Activated CD4-positive, alpha-beta T cell treated with anti-CD3 and anti-CD28 coated beads for 36 hours (primary cell): ENCODE measurements at regions not wholly inside any gene's neighbourhood (a gene's known extent, or its start where the extent isn't known, plus 50 kb on each side); places are given as distances from the start of the nearest gene placed in this dataset.
A peak's percentile ranks its signal among the peaks of the same experiment; 100 is the strongest.
"Not testable (repeated sequence)": the region's sequence is repeated elsewhere in the genome, so short reads cannot be mapped to it uniquely, and the experiment has no call there.

Experiments
- ATAC-seq: fragments of 200-7000 bp; cut with Tn5 transposase; one replicate; pipeline ENCODE4 v1.10.0; 2021; ENCODE audit warnings: mild to moderate bottlenecking, moderate library complexity
- CTCF ChIA-PET: fragments of 350-600 bp; sonication (Branson Sonifier 250); formaldehyde crosslinking; loops from one replicate; lab custom pipeline; 2021; ENCODE audit warnings: antibody characterized with exemption; lab: Charles Lee
- POLR2A ChIA-PET: fragments of 350-600 bp; sonication (Branson Sonifier 250); formaldehyde crosslinking; loops from one replicate; lab custom pipeline; 2021; ENCODE audit warnings: antibody characterized with exemption, inconsistent platforms; lab: Charles Lee
- DNase-seq: peaks from one replicate; pipeline ENCODE4 v3.0.0-alpha.2; 2020
- H3K27ac Mint-ChIP-seq: one replicate; pipeline ENCODE4 v1.8.0; 2021; ENCODE audit warnings: mixed read lengths
- H3K27me3 Mint-ChIP-seq: one replicate; pipeline ENCODE4 v1.8.0; 2021; ENCODE audit warnings: mixed read lengths
- H3K36me3 Mint-ChIP-seq: one replicate; pipeline ENCODE4 v1.8.0; 2021; ENCODE audit warnings: low read depth, mixed read lengths
- H3K4me1 Mint-ChIP-seq: one replicate; pipeline ENCODE4 v1.8.0; 2021; ENCODE audit warnings: mixed read lengths
- H3K4me3 Mint-ChIP-seq: one replicate; pipeline ENCODE4 v1.8.0; 2021; ENCODE audit warnings: mild to moderate bottlenecking, moderate library complexity, mixed read lengths
- H3K9me3 Mint-ChIP-seq: one replicate; pipeline ENCODE4 v1.8.0; 2021; ENCODE audit warnings: low read depth, mixed read lengths
- intact Hi-C, 2 experiments: fragments of 100-400 bp; cut with DNase I in 1 of 2; cut with micrococcal nuclease in 1 of 2; formaldehyde crosslinking; loops; one replicate each; pipeline versions ENCODE4 v1.14.2 to v1.15.1; 2022 to 2024; cut with DNase I, micrococcal nuclease

- intact Hi-C loops, result no loop called here
- POLR2A ChIA-PET, result no interaction called here
- no peaks in the 10 kb centered on the region for H3K36me3 Mint-ChIP-seq
- H3K9me3 Mint-ChIP-seq, result no peaks in the 10 kb centered on the region
- no peaks in the 10 kb centered on the region for H3K4me1 Mint-ChIP-seq
- CTCF ChIA-PET, result no interaction called here
- DNase-seq, result no peak
- no peak for ATAC-seq
- H3K27ac Mint-ChIP-seq, result no peak overlapping the region
- peaks cover 6% of the 10 kb centered on the region for H3K27me3 Mint-ChIP-seq
- H3K4me3 Mint-ChIP-seq, result no peak overlapping the region
Measured at GRCh38 chr4:183816882-183817509, 88.1 kb upstream of the STOX2 start.

GRCh38 chr4:183818591-183818990 lies 86.5 kb upstream of the STOX2 start:
- DNase-seq, POLR2A ChIA-PET, H3K9me3 Mint-ChIP-seq, H3K27ac Mint-ChIP-seq, CTCF ChIA-PET, H3K4me3 Mint-ChIP-seq, ATAC-seq, H3K27me3 Mint-ChIP-seq, H3K36me3 Mint-ChIP-seq, intact Hi-C loops, H3K4me1 Mint-ChIP-seq: not testable (repeated sequence)

GRCh38 chr4:183821076-183821853 lies 83.8 kb upstream of the STOX2 start:
- Mint-ChIP-seq H3K4me1 (no peaks in the 10 kb centered on the region), H3K9me3 (no peaks in the 10 kb centered on the region), H3K4me3 (no peak overlapping the region), H3K27ac (no peak overlapping the region), H3K36me3 (no peaks in the 10 kb centered on the region), H3K27me3 (peaks cover 2% of the 10 kb centered on the region)
- ChIA-PET CTCF (no interaction called here), POLR2A (no interaction called here)
- ATAC-seq, result no peak
- no peak for DNase-seq
- intact Hi-C loops, result no loop called here

GRCh38 chr4:183823434-183823833 lies 81.7 kb upstream of the STOX2 start:
- ChIA-PET POLR2A (no interaction called here), CTCF (interaction anchor here (0.7 to 0.9 kb wide), 2 partner anchors 26 to 274 kb away, joined by 3 read pairs; no protein-coding TSS in a partner anchor)
- Mint-ChIP-seq H3K36me3 (no peaks in the 10 kb centered on the region), H3K27me3 (peaks cover 2% of the 10 kb centered on the region), H3K4me1 (peaks cover 6% of the 10 kb centered on the region), H3K4me3 (no peak overlapping the region), H3K27ac (no peak overlapping the region), H3K9me3 (no peaks in the 10 kb centered on the region)
- no peak for ATAC-seq
- intact Hi-C loops, result no loop called here
- DNase-seq, result no peak

- intact Hi-C loops, result no loop called here
- ChIA-PET POLR2A (no interaction called here), CTCF (no interaction called here)
- Mint-ChIP-seq H3K4me1 (peaks cover 12% of the 10 kb centered on the region), H3K9me3 (no peaks in the 10 kb centered on the region), H3K36me3 (no peaks in the 10 kb centered on the region), H3K27ac (no peak overlapping the region), H3K27me3 (peaks cover 2% of the 10 kb centered on the region), H3K4me3 (no peak overlapping the region)
- no peak for DNase-seq
- no peak for ATAC-seq
Measured at GRCh38 chr4:183825346-183825745, 79.8 kb upstream of the STOX2 start.

GRCh38 chr4:183826461-183826860 lies 78.6 kb upstream of the STOX2 start:
- ChIA-PET CTCF (interaction anchor here (1.0 kb wide), 1 partner anchor 14 kb away, joined by 3 read pairs; no protein-coding TSS in a partner anchor), POLR2A (no interaction called here)
- H3K36me3 Mint-ChIP-seq, result no peaks in the 10 kb centered on the region
- peaks cover 15% of the 10 kb centered on the region for H3K4me1 Mint-ChIP-seq
- H3K4me3 Mint-ChIP-seq, result no peak overlapping the region
- intact Hi-C loops, result no loop called here
- ATAC-seq (no peak), DNase-seq (no peak)
- no peak overlapping the region for H3K27ac Mint-ChIP-seq
- H3K9me3 Mint-ChIP-seq, result no peaks in the 10 kb centered on the region
- peaks cover 2% of the 10 kb centered on the region for H3K27me3 Mint-ChIP-seq

- ATAC-seq, result peak; percentile 49
- Mint-ChIP-seq H3K27me3 (peaks cover 2% of the 10 kb centered on the region), H3K27ac (no peak overlapping the region), H3K4me1 (peaks cover 15% of the 10 kb centered on the region), H3K9me3 (no peaks in the 10 kb centered on the region), H3K4me3 (no peak overlapping the region), H3K36me3 (no peaks in the 10 kb centered on the region)
- peak; percentile 14 for DNase-seq
- ChIA-PET CTCF (no interaction called here), POLR2A (no interaction called here)
- intact Hi-C loops, result no loop called here
Measured at GRCh38 chr4:183828125-183828524, 77.0 kb upstream of the STOX2 start.

- Mint-ChIP-seq H3K27me3 (no peaks in the 10 kb centered on the region), H3K9me3 (no peaks in the 10 kb centered on the region), H3K27ac (no peak overlapping the region), H3K4me1 (peaks cover 15% of the 10 kb centered on the region), H3K36me3 (no peaks in the 10 kb centered on the region), H3K4me3 (no peak overlapping the region)
- ChIA-PET CTCF (no interaction called here), POLR2A (no interaction called here)
- no peak for ATAC-seq
- intact Hi-C loops, result no loop called here
- no peak for DNase-seq
Measured at GRCh38 chr4:183828839-183829238, 76.3 kb upstream of the STOX2 start.

- Mint-ChIP-seq H3K27me3 (no peaks in the 10 kb centered on the region), H3K4me3 (no peak overlapping the region), H3K27ac (no peak overlapping the region), H3K9me3 (no peaks in the 10 kb centered on the region), H3K4me1 (peaks cover 15% of the 10 kb centered on the region), H3K36me3 (no peaks in the 10 kb centered on the region)
- ChIA-PET CTCF (interaction anchor here (0.6 kb wide), 2 partner anchors 247 to 287 kb away, joined by 3 read pairs; no protein-coding TSS in a partner anchor), POLR2A (no interaction called here)
- intact Hi-C loops, result no loop called here
- no peak for ATAC-seq
- no peak for DNase-seq
Measured at GRCh38 chr4:183830438-183830985, 74.6 kb upstream of the STOX2 start.

GRCh38 chr4:183831026-183831446 lies 74.1 kb upstream of the STOX2 start:
- no peak overlapping the region for H3K4me3 Mint-ChIP-seq
- H3K4me1 Mint-ChIP-seq, result peaks cover 15% of the 10 kb centered on the region
- H3K27ac Mint-ChIP-seq, result no peak overlapping the region
- no peaks in the 10 kb centered on the region for H3K36me3 Mint-ChIP-seq
- POLR2A ChIA-PET, result no interaction called here
- intact Hi-C loops, result no loop called here
- CTCF ChIA-PET, result interaction anchor here (0.7 kb wide), 1 partner anchor 119 kb away, joined by 4 read pairs; no protein-coding TSS in a partner anchor
- H3K27me3 Mint-ChIP-seq, result peaks cover 1% of the 10 kb centered on the region
- ATAC-seq (no peak), DNase-seq (no peak)
- no peaks in the 10 kb centered on the region for H3K9me3 Mint-ChIP-seq

- ChIA-PET CTCF (interaction anchor here (0.6 to 1.0 kb wide), 3 partner anchors 27 to 119 kb away, joined by 3 to 4 read pairs (median 4); no protein-coding TSS in a partner anchor), POLR2A (no interaction called here)
- intact Hi-C loops, result no loop called here
- Mint-ChIP-seq H3K9me3 (no peaks in the 10 kb centered on the region), H3K4me1 (peaks cover 15% of the 10 kb centered on the region), H3K36me3 (no peaks in the 10 kb centered on the region), H3K4me3 (no peak overlapping the region), H3K27ac (no peak overlapping the region), H3K27me3 (peaks cover 4% of the 10 kb centered on the region)
- ATAC-seq (no peak), DNase-seq (no peak)
Measured at GRCh38 chr4:183831683-183832082, 73.4 kb upstream of the STOX2 start.
